ENCODE measurements at regions not wholly inside any gene's neighbourhood (a gene's known extent, or its start where the extent isn't known, plus 50 kb on each side); places are given as distances from the start of the nearest gene placed in this dataset.

DNA sequence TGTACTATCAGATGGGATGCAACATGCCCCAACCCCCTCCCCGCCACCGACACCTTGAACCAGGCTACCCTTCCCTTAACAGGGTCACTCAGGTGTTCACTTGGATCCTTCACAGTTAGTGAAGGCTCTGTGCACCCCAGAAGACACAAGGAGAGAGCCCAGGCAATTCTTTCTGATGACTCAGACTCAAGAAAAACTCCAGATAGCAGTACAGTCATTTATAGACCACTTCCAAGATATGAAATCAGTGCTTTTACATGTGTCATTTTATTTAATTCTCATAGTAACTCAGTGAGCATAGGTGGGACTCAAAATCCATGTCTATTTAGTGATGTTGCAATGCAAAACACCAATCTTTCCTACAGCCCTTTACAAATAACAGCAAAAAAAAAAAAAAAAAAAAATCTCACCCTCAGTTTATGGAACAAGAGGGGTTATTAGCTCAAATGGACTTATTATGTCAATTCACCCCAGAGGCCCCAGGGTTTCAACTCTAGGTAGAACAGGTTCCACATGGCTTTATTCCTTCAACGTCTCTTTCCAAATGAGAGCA lies 71.9 kb downstream of the FOXD1 start:
- Mint-ChIP-seq H3K27ac (no peak overlapping the region), H3K36me3 (no peaks in the 10 kb centered on the region), H3K4me1 (no peaks in the 10 kb centered on the region), H3K27me3 (ENCODE audit: low read depth in 2 of 2) (peaks cover 58 to 86% of the 10 kb centered on the region in 2 donors), H3K9me3 (no peaks in the 10 kb centered on the region), H3K4me3 (no peak overlapping the region)
- H3K4me3 ChIP-seq (ENCODE audit: low read length) = no peak overlapping the region
- WGBS (ENCODE audit: insufficient coverage) = 70% methylated on average over 3 of the region's 3 CpGs
- no peak overlapping the region for H3K27ac ChIP-seq (ENCODE audit: low read length)
- no peaks in the 10 kb centered on the region for H3K36me3 ChIP-seq (ENCODE audit: control insufficient read depth, insufficient read depth, low read length)
- peaks cover 40% of the 10 kb centered on the region for H3K27me3 ChIP-seq (ENCODE audit: control insufficient read depth, insufficient read depth, low read length)
- intact Hi-C loops (cut with micrococcal nuclease) = no loop called here
- TF ChIP-seq, protein P1, sequence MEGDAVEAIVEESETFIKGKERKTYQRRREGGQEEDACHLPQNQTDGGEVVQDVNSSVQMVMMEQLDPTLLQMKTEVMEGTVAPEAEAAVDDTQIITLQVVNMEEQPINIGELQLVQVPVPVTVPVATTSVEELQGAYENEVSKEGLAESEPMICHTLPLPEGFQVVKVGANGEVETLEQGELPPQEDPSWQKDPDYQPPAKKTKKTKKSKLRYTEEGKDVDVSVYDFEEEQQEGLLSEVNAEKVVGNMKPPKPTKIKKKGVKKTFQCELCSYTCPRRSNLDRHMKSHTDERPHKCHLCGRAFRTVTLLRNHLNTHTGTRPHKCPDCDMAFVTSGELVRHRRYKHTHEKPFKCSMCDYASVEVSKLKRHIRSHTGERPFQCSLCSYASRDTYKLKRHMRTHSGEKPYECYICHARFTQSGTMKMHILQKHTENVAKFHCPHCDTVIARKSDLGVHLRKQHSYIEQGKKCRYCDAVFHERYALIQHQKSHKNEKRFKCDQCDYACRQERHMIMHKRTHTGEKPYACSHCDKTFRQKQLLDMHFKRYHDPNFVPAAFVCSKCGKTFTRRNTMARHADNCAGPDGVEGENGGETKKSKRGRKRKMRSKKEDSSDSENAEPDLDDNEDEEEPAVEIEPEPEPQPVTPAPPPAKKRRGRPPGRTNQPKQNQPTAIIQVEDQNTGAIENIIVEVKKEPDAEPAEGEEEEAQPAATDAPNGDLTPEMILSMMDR (IDR thresholded peaks at IDR 0.05) = no peak
- H3K9me3 ChIP-seq (ENCODE audit: control insufficient read depth, insufficient read depth, low read length) = peaks cover 5% of the 10 kb centered on the region
- H3K4me1 ChIP-seq (ENCODE audit: control insufficient read depth, insufficient read depth, low read length) = peaks cover 19% of the 10 kb centered on the region
- DNase-seq (no peak), ATAC-seq (no peak)

DNA sequence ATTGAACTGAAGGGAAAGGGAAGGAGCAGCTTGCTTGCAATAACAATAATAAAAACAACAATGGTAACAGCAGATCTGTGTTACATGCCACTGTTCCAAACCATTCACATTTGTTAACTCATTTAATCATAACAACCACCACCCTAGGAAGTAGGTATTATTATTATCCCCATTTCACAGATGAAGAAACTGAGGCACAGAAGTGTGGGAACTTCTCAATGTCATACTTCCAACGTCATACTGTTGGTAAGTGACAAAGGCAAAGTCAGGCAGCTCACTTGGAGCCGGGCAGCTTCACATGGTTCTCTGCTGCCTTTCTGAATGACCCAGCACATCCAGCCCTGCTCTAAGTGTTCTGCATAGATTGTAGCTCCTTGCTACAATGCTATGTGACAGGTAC lies 72.6 kb downstream of the FOXD1 start:
- ATAC-seq (no peak), DNase-seq (no peak)
- Mint-ChIP-seq H3K9me3 (no peaks in the 10 kb centered on the region), H3K4me3 (no peak overlapping the region), H3K36me3 (no peaks in the 10 kb centered on the region), H3K4me1 (no peaks in the 10 kb centered on the region), H3K27me3 (ENCODE audit: low read depth in 2 of 2) (peaks cover 59 to 90% of the 10 kb centered on the region in 2 donors), H3K27ac (no peak overlapping the region)
- Histone ChIP-seq H3K27me3 (ENCODE audit: control insufficient read depth, insufficient read depth, low read length) (peaks cover 36% of the 10 kb centered on the region), H3K36me3 (ENCODE audit: control insufficient read depth, insufficient read depth, low read length) (no peaks in the 10 kb centered on the region), H3K9me3 (ENCODE audit: control insufficient read depth, insufficient read depth, low read length) (peaks cover under 1% of the 10 kb centered on the region), H3K4me1 (ENCODE audit: control insufficient read depth, insufficient read depth, low read length) (peaks cover 11% of the 10 kb centered on the region), H3K27ac (ENCODE audit: low read length) (no peak overlapping the region), H3K4me3 (ENCODE audit: low read length) (no peak overlapping the region)
- 78% methylated on average over 2 of the region's 2 CpGs for WGBS (ENCODE audit: insufficient coverage)
- TF ChIP-seq, protein P1 (IDR thresholded peaks at IDR 0.05) = no peak
- intact Hi-C loops (cut with micrococcal nuclease) = no loop called here

DNA sequence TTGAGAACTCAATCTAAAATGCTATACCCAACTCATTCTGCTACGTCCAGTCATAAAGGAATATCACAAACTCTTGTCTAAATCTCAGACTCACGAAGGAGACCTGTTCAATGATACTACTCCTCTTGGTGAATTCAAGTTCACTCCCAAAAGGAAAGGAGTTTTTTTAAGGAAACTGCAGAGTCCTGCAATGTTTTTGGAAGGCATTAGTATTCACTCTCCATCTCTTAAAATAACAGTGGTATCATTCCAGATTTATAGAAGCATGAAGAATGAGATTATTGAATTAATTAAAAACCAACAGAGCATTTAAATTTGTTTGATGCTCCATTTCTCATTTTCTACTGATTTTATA lies 73.4 kb downstream of the FOXD1 start:
- Mint-ChIP-seq H3K4me1 (no peaks in the 10 kb centered on the region), H3K27ac (no peak overlapping the region), H3K4me3 (no peak overlapping the region), H3K27me3 (ENCODE audit: low read depth in 2 of 2) (peaks cover 51 to 86% of the 10 kb centered on the region in 2 donors), H3K36me3 (no peaks in the 10 kb centered on the region), H3K9me3 (no peaks in the 10 kb centered on the region)
- H3K4me3 ChIP-seq (ENCODE audit: low read length) = no peak overlapping the region
- peaks cover 28% of the 10 kb centered on the region for H3K27me3 ChIP-seq (ENCODE audit: control insufficient read depth, insufficient read depth, low read length)
- H3K4me1 ChIP-seq (ENCODE audit: control insufficient read depth, insufficient read depth, low read length) = peaks cover 3% of the 10 kb centered on the region
- ATAC-seq (no peak), DNase-seq (no peak)
- WGBS (ENCODE audit: insufficient coverage) = 75% methylated on average over 1 of the region's 2 CpGs
- TF ChIP-seq, protein P1 (IDR thresholded peaks at IDR 0.05) = no peak
- no peak overlapping the region for H3K27ac ChIP-seq (ENCODE audit: low read length)
- no peaks in the 10 kb centered on the region for H3K9me3 ChIP-seq (ENCODE audit: control insufficient read depth, insufficient read depth, low read length)
- intact Hi-C loops (cut with micrococcal nuclease) = no loop called here
- H3K36me3 ChIP-seq (ENCODE audit: control insufficient read depth, insufficient read depth, low read length) = no peaks in the 10 kb centered on the region

DNA sequence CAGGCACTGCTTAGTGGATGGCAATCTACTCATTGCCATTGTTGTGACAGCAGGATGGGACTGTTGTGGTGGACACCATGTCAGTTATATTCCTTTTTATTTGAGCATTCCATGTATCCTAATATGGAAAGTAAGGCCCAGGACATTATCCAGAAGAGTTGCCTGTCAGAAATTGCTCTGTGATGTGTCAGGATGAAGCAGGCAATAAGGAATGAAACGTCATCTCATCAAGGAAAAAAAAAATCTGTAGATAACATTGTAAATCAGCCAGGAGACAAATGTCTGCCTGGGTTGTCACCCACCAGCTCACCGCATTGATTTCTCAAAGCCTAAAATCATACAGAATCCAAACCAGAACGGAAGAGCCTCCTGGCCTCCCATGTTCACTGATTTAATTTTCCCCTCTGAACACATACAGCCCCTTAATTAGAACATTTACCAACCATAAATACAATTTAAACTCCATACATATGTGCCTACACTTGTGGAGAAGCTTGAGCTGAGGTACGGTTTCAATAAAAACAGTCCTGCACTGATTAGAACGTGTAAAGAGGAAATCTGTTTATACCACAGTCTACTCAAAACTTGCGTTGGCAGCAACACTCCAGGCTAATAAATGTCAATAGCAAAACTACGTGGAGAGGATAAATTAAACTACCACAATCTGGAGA lies 73.9 kb downstream of the FOXD1 start:
- H3K4me3 ChIP-seq (ENCODE audit: low read length) = no peak overlapping the region
- 80% methylated on average over 7 of the region's 7 CpGs for WGBS (ENCODE audit: insufficient coverage)
- no peaks in the 10 kb centered on the region for H3K36me3 ChIP-seq (ENCODE audit: control insufficient read depth, insufficient read depth, low read length)
- Mint-ChIP-seq H3K4me3 (no peak overlapping the region), H3K27ac (no peak overlapping the region), H3K27me3 (ENCODE audit: low read depth in 2 of 2) (peaks cover 46 to 81% of the 10 kb centered on the region in 2 donors), H3K4me1 (no peaks in the 10 kb centered on the region), H3K9me3 (no peaks in the 10 kb centered on the region), H3K36me3 (no peaks in the 10 kb centered on the region)
- H3K27me3 ChIP-seq (ENCODE audit: control insufficient read depth, insufficient read depth, low read length) = peaks cover 23% of the 10 kb centered on the region
- no peaks in the 10 kb centered on the region for H3K4me1 ChIP-seq (ENCODE audit: control insufficient read depth, insufficient read depth, low read length)
- H3K9me3 ChIP-seq (ENCODE audit: control insufficient read depth, insufficient read depth, low read length) = no peaks in the 10 kb centered on the region
- TF ChIP-seq, protein P1 (IDR thresholded peaks at IDR 0.05) = no peak
- DNase-seq = no peak
- intact Hi-C loops (cut with micrococcal nuclease) = no loop called here
- ATAC-seq = no peak
- H3K27ac ChIP-seq (ENCODE audit: low read length) = no peak overlapping the region
